IPS-11a (cell line): ENCODE measurements at regions not wholly inside any gene's neighbourhood (a gene's known extent, or its start where the extent isn't known, plus 50 kb on each side); places are given as distances from the start of the nearest gene placed in this dataset.
"Not testable (repeated sequence)": the region's sequence is repeated elsewhere in the genome, so short reads cannot be mapped to it uniquely, and the experiment has no call there.

ENCODE experiments used
- H3K4me3 ChIP-seq: one replicate; pipeline ENCODE4 v1.5.1; 2013; ENCODE audit warnings: low read depth, low read length, control low read depth

DNA sequence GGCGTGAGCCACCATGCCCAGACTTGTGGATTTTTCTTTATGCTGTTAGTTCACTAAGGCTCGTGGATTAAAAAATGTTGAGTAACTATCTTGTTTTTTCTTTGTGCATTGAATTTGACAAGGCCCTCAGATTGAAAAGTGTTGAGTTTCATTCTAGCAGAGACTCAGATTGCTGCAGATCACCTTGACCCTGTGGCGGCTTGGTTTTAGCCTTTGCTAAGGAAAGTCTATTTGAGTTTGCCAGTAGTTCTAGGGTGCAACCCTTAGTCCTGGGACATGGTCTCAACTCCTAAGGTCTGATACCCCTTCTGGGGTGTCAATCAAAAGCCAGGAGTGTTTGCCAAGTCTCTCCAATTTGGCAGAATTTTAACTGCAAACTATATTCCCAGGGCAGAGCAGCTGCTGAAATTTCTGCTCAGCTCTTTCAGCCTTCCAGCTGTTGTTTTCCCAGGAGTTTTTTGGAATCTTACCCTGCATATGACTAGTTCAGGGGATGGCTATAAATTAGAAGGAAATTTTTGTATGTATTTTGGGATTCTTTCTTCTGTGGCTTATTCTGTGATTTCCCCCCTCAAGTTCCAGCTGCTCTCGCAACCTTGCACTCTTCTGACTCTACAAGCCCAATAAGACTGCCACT, 84.3 kb upstream of the HAND1 start:
- H3K4me3 ChIP-seq = no peak overlapping the region

DNA sequence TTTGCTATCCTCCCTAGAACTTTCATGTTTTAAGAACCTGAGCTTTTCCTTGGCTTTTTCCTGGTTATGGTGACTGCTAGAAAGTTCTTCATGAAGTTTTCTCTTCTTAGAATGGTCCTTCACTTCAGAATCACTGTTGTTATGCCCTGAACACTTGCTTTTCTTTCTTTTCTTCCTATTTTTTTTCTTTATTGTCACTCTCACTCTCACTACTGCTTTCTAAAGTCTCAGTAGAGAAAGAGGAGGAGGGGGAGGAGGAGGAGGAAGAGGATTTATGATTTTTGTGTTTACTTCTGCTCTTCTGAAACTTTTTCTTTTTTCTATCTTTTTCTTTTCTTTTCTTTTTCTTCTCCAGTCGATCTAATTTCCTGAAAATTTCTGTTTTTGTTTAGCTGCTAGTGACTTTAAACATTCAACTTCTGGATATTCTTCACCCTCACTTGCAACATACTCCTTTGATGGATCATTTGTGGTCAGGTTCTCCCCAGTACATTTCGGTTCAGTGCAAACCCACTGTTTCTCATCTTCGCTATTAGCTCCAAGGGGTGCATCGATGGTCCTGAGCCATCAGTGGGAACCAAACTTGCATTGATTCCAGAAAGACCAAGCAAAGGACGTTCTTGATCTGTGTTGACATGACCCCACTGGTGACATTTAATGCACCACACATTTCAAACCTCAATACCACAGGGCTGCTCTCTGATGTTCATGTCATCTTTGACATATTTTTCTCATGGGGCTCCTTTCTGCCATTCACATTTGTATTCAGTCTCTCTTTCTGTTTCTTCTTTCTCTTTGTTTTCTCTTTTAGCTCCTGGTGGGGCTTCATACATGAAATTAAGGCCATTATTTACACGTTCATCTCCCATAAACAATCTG, 81.6 kb upstream of the HAND1 start:
- H3K4me3 ChIP-seq = no peak overlapping the region

DNA sequence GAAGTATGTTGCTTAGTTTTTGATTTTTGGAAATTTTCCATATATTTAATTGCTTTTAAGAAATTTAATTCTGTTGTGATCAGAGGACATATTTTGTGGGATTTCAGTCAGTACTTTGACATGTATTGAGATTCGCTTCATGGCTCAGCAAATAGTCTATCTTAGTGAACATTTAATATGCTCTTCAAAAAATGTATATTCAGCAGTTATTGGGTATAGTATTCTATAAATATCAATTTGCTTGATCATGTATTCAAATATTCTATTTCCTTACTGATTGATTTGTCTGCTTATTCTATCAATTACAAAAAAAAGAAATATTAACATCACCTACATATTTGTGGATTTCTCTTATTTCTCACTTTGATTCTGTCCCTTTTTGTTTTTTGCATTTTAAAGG, 79.5 kb upstream of the HAND1 start:
- no peak overlapping the region for H3K4me3 ChIP-seq

DNA sequence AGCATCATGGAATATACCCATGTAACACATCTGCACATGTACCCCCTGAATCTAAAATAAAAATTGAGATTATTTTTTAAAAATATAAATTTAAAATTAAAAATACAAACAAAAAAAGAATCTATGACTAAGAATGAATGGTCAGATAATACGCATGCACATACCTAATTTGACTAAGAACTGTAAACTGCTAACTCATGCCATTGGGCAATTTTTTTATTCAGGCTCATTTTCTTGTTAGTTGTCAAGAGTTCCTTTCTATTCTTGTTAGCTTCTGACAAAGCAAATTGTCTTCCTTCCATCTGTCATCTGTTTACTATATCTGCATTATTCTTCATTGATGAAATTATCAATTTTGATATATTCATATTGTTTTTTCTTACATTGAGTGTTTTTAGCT, 69.5 kb upstream of the HAND1 start:
- H3K4me3 ChIP-seq = no peak overlapping the region

GRCh38 chr5:154546719-154547118, 68.7 kb upstream of the HAND1 start:
- no peak overlapping the region for H3K4me3 ChIP-seq

- H3K4me3 ChIP-seq = no peak overlapping the region
Measured at GRCh38 chr5:154544646-154545045, 66.6 kb upstream of the HAND1 start.

DNA sequence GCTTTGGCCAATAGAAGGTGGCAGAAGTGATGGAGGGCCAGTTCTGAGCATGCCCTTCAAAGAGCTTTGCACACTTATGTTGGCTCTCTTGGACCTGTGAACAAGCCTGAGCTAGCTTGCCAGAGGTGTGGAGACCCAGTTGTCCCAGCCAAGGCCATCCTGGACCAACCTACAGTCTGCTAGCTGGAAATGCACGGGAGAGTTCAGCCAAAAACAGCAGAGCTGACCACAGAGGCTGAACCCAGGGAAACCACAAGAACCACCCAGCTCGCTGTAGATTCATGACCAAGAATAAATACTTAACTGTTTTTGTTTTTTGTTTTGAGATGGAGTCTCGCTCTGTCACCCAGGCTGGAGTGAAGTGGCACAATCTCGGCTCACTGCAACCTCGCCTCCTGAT, 65.4 kb upstream of the HAND1 start:
- no peak overlapping the region for H3K4me3 ChIP-seq

DNA sequence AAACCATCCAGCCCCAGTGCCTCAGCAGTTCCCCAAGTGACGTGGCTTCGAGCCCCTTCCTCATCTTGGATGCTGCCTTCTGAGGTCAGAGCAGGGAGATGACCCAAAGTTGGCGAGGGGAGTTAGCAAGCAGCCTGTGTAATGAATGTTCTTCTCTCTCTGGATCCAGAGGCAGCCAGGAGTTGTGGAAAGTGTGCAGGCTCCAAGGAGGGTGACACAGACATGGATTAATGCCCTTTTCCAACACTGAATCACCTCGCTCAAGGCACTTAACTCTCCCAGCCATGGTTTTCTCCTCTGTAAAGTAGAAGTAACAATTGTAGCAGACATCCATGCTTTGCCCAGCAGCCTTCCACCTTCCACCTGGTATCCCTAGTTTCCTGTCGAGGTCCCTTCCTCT, 64.6 kb upstream of the HAND1 start:
- H3K4me3 ChIP-seq = no peak overlapping the region

DNA sequence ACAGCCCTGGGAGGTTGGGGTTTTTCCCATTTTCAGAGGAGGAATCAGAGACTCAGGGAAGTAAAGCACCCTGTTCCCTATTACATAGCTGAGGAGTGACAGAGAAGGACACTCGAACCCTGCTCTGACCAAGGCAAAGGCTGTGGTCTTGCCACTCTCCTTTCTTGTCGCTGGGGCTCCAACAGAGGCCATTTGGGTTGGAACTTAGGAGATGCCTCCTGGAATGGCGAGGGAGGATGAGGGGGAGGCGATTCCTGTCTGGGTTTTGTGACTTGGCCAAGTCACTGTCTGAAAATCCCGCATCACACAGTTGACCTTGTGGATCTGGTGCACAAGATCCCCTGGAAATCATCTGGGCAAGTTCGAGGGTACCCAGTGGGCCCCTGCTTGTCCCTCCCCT, 64.0 kb upstream of the HAND1 start:
- no peak overlapping the region for H3K4me3 ChIP-seq

- no peak overlapping the region for H3K4me3 ChIP-seq
Measured at GRCh38 chr5:154541553-154541952, 63.5 kb upstream of the HAND1 start.

GRCh38 chr5:154540600-154540999, 62.6 kb upstream of the HAND1 start:
- H3K4me3 ChIP-seq = no peak overlapping the region

DNA sequence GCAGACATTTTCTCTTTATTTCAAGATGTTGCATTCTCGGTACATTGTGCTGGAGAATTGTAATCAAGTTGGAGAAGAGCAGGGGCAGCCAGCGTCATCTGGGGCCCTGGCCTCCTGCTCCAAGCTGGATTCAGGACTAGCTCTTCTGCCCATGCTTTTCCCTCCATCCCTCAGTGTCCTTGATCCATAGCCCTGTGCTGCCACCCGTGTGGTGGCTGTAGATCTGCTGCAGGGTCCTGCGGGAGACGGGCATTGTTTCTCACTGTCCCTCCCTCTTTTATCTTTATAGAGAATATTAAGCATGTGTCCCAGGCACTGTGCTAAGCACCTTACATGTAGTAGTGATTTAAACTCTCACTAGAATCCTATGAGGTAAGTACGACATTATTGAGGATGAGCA, 60.5 kb upstream of the HAND1 start:
- no peak overlapping the region for H3K4me3 ChIP-seq

- H3K4me3 ChIP-seq = not testable (repeated sequence)
Measured at GRCh38 chr5:154536439-154536838, 58.4 kb upstream of the HAND1 start.

DNA sequence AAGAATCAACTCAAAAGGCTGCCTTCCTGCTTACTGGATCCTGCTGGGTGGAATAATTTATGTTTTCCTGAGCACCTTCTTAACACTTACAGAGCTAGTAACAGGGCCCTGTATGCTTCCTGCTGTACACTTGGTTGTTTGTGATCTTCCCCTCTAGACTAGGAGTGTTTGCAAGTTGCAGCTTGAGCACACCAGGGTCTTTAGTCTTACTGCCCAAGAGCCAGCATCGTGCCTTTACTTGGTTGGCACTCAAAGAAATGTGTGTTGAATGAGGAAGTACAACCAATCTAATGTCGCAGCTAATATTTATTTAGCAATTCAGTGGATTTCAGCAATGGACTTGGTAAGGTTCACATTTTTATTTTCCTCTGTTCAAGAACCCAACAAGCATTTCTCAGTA, 57.5 kb upstream of the HAND1 start:
- H3K4me3 ChIP-seq = no peak overlapping the region

DNA sequence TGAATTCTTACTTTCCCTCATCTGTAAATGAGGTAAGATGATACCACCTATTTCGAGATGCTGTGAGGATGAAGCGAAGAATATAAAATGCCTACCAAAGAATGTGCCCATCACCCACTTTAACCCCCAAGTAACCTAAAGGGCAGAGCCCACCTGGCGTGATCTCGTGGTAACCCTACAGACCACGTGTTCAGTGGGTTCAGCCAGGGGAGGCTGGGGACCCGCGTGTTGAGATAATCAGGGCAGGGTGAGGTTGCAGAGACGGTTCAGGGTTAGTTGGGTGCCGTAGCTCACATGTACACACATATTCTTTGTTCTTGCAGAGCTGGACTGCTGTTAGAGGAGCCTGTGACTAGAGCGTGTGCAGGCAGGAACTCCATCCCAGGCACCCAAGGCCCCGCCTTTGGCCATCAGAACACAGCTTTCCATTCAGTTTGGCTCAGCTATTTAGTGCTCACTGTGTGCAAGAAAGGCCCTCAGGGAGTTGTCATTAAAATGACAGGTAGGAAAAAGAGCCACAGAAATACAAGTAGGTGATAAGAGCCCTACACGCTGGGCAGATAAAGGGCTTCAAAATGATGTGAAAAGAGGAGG, 56.5 kb upstream of the HAND1 start:
- H3K4me3 ChIP-seq = no peak overlapping the region

- H3K4me3 ChIP-seq = no peak overlapping the region
Measured at GRCh38 chr5:154529282-154529681, 51.3 kb upstream of the HAND1 start.

DNA sequence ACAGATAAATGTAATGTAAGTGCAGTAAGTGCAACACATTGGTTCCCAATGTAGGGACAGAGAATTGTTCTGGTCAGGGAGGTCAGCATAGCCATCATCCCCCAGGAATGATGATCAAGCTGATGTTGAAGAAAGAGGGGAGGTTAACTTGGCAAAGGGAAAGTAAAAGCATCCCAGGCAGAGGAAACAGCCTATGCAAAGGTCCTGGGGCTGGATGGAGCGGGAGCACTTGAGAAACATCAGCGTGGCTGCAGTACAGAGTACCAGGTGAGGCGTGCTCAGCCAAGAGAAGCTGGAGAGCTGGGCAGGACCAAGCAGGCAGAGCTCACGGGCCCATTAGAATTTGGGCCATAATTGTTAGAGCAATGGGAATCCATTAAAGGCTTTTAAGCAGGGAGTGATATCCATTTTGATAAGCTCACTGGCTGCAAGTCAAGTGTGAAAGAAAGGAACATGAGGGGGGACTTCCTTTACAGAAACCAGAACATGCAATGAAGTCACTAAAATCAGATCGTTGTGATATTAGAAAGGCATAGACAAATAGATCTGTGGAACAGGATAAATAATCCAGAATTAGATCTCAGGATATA, 50.1 kb upstream of the HAND1 start:
- no peak overlapping the region for H3K4me3 ChIP-seq
